HG03196 (cell line): ENCODE measurements at regions not wholly inside any gene's neighbourhood (a gene's known extent, or its start where the extent isn't known, plus 50 kb on each side); places are given as distances from the start of the nearest gene placed in this dataset.

Experiments
- ATAC-seq: cut with Tn5 transposase; IDR thresholded peaks from one replicate; pipeline ENCODE4 v1.9.1; 2021; ENCODE audit not compliant: unreplicated experiment

DNA sequence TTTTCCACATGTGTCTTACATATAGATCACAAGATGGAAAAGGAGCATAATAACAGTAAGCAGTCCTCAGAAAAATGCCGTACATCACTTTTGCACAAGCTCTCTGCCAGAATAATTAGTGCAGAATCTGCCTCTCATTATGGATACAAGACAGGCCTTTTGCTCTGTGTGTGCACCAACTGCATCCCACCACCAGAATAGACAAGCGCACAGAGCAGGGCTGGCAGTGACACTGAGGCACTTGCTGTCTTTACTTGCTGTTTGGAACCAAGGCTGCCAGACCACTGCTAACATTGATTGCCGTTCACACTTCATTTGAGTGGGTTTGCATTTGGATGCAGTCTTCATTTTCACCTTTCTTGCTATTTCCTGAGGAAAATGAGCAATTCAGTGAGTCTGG is 741.3 kb downstream of the TLE1 start:
- no peak for ATAC-seq

DNA sequence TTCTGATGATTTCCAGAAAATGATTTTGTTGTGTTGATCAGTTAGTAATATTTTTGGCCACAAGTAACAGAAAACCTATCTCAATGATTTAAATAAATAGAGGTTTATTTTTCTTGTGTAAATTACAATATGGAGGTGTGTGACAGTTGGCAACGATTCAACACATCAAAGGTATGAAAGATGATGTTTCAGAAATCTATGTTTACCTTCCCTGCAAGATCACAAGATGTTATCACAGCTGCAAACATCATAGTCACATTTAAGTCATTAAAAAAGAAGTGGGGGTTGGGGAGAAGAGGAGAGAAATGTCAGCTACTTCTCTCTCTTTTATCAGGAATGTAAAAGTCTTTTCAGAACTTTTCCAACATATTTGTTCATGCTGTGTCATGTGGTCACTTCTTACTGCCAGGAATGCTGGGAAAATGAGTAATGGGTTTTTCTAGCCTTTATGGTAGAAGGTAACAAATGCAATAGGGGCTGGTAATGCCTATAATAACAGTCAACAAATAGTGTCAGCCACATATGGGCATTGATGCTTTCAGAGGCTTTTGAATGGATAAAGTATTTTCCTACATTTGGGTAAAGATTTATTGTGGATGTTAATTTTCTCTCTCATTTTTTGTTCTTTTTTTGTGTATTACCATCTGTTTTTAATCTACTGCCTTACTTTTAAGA is 742.7 kb downstream of the TLE1 start:
- no peak for ATAC-seq

GRCh38 chr9:80945436-80945835 is 743.9 kb downstream of the TLE1 start:
- ATAC-seq, result no peak

- no peak for ATAC-seq
Measured at GRCh38 chr9:80937645-80938044, 751.7 kb downstream of the TLE1 start.

DNA sequence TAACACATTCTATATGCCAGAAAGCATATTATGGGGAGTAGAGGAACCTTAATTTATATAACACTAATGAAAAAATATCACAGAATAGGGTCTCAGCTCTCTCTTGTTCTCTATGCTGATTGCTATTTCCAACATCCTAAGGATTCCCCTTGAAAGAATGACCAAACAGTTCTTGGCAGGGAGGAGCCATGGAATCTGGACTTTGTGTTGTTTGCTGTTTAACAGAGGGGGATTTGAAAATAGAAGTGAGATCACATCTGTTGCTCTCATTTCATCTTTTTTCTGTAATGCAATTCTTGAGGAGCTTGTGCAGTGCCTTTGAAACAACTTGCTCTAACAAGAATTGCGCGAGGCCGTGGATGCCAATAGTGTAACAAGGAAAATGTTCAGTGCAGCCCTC is 755.3 kb downstream of the TLE1 start:
- no peak for ATAC-seq

DNA sequence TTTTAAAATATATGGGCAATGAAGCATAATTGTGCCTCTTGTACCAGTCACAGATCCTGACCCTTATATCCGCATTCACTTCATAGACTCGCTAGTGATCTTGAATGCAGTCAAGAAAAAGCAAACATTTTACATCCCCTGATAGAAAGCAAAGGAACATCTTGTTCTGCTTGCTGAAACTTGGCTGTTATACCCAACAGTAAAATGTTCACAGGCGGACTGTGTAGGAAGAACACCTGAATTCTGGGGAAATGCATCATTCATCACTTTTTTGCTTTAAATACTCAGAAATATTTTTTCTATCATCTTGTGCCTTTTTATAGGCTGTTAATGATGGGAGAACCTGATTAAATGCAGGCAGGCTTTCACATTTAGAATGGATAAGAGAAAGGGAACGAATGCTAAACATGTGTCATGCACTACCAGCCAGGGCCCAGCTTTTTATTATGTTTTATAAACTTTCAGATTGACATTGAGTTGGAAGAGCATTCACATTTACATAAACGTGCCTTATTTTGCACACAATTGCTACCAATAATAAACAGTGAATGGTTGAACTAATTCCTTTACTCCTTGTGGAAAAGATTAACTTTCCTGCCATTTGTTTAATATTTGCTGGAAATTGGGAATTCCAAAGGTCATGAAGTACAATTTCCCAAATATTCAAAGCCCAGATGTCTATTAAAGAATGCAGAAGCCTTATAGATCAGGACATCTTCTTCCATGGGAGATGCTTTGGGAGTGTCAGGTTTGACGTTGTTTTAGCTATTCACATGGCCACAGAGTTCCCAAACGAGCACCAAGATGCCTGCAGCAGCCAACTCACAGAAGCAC is 756.2 kb downstream of the TLE1 start:
- ATAC-seq, result no peak

- ATAC-seq, result no peak
Measured at GRCh38 chr9:80932181-80932580, 757.2 kb downstream of the TLE1 start.

DNA sequence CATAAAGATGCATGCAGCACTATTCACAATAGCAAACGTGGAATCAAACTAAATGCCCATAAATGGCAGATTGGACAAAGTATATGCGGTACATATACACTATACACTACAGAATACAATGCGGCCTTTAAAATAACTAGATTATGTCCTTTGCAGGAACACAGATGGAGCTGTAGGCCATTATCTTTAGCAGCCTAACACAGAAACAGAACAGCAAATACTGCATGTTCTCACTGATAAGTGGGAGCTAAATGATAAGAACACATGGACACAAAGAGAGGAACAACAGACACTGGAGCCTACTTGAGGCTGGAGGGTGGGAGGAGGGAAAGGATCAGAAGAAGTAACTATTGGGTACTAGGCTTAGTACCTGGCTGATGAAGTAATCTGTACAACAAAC is 758.2 kb downstream of the TLE1 start:
- no peak for ATAC-seq

- no peak for ATAC-seq
Measured at GRCh38 chr9:80928697-80929096, 760.6 kb downstream of the TLE1 start.

DNA sequence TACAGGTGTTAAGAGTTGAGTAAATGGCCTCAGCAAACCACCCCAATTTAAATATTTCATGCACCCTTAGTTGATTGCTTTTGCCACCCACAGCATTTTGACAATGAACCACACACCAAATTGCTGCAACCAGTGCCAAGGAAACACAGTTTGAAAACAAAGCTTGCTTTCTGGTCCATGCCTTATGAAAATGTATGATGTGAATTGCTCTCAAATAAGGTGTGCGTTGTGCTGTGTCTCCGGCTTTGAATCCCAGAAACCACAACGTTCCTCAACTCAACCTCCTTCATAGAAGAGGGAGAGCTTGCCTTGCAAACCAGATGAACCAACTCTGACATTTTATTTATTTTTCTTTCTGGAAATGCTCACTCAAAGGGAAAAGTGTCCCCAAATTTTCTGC is 762.7 kb downstream of the TLE1 start:
- ATAC-seq, result no peak

DNA sequence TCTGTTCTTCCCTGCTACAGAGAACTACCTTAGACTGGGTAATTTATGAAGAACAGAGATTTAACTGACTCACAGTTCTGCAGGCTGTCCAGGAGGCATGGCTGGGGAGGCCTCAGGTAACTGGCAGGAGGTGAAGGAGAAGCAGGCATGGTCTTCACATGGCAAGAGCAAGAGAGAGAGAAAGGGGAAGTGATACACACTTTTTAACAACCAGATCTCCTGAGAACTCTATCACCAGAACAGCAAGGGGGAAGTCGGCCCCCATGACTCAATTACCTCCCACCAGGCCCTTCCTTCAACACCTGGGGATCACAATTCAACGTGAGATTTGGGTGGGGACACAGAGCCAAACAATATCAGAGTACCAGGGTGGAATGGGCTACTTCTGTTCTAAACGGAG is 766.8 kb downstream of the TLE1 start:
- ATAC-seq, result no peak

- ATAC-seq, result no peak
Measured at GRCh38 chr9:80906728-80907127, 782.6 kb downstream of the TLE1 start.

GRCh38 chr9:80899208-80899607 is 790.1 kb downstream of the TLE1 start:
- ATAC-seq, result no peak

- ATAC-seq, result no peak
Measured at GRCh38 chr9:80893190-80893589, 796.2 kb downstream of the TLE1 start.

DNA sequence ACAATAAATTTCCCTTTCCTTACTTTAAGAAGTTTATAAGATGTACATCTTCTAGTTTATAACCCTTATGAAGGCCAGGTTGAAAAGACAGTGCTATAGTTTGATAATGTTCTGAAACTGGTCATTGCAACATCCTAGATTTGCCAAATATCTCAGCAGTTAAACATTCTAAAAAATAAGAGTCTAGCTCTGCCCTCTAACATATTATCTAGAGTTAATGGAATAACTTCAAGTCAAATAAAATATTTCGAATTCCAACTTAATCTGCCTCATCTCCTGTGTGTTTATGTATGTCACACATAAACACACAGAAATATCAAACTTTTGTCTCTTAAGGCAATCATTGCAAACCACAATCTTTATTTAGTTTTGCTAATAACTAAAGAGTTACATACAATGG is 796.6 kb downstream of the TLE1 start:
- ATAC-seq, result no peak

GRCh38 chr9:80890124-80890523 is 799.2 kb downstream of the TLE1 start:
- no peak for ATAC-seq

DNA sequence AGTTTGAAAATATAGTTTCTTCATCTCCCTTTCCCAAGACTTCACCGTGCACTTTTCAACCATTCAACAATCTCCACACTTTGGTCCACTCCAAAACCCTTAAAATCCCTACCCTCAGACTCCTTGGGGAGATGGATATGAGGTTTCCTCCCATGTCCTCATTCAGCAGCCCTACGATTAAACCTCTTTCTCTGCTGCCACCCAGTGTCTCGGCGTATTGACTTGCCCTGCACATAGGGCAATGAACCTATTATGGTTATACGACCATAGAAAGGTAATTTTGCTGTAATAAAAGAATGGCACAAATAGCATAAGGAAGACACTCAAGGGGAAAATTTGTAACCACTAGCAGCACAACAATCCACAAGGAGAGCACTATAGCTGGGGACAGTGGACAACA is 803.5 kb downstream of the TLE1 start:
- ATAC-seq, result no peak

- no peak for ATAC-seq
Measured at GRCh38 chr9:80883826-80884579, 805.3 kb downstream of the TLE1 start.

GRCh38 chr9:80883426-80883825 is 805.9 kb downstream of the TLE1 start:
- no peak for ATAC-seq

- no peak for ATAC-seq
Measured at GRCh38 chr9:80881940-80882339, 807.4 kb downstream of the TLE1 start.

GRCh38 chr9:80881320-80881719 is 808.0 kb downstream of the TLE1 start:
- no peak for ATAC-seq

GRCh38 chr9:80878556-80878955 is 810.8 kb downstream of the TLE1 start:
- ATAC-seq, result no peak
